ENCODE measurements at regions not wholly inside any gene's neighbourhood (a gene's known extent, or its start where the extent isn't known, plus 50 kb on each side); places are given as distances from the start of the nearest gene placed in this dataset.
A peak's percentile ranks its signal among the peaks of the same experiment; 100 is the strongest.

- DNase-seq: no peak
- Histone ChIP-seq H3K4me1 (ENCODE audit: control insufficient read depth, insufficient read depth, low read length) (no peaks in the 10 kb centered on the region), H3K27me3 (ENCODE audit: control insufficient read depth, insufficient read depth, low read length) (no peaks in the 10 kb centered on the region), H3K4me3 (ENCODE audit: low read length) (no peak overlapping the region), H3K27ac (ENCODE audit: low read length) (no peak overlapping the region), H3K36me3 (ENCODE audit: control insufficient read depth, insufficient read depth, low read length) (no peaks in the 10 kb centered on the region), H3K9me3 (ENCODE audit: control insufficient read depth, low read depth, low read length) (no peaks in the 10 kb centered on the region)
Observed at GRCh38 chr2:51813247-51813646, 781.3 kb upstream of the NRXN1 start.

DNA sequence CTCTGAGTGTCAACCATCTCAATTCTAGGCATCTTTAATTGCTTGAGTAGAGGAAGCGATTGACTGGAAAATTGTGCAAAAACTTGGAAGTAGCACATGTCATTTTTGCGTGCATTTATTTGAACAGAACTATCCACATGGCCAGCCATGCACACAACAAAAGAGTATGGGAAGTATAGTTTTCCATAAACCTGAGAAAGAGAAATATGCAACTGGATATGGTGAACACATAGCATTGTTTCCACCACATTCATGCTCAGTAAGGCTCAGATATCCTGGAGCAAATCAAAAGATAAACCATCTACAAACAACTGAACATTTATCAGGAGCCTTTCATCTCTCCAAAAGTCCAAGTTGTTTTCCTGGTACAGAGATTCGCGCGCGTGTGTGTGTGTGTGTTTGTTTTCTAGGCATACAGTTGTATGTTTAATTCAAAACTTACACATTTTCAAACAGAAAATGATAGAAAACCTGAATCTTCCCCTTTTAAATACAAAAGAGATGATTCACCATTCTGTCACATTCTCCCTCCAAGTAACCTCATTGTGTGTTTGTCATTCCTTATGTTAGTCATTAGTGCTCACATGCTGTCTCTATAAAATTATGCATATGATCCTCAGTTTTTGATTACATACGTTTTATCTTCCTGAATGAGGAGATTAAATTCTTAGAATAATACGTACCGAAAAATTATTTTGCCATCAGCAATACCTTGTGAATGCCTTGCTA is 780.4 kb upstream of the NRXN1 start:
- H3K4me3 ChIP-seq (ENCODE audit: low read length): no peak overlapping the region
- H3K27ac ChIP-seq (ENCODE audit: low read length): no peak overlapping the region
- H3K36me3 ChIP-seq (ENCODE audit: control insufficient read depth, insufficient read depth, low read length): no peaks in the 10 kb centered on the region
- DNase-seq: no peak
- H3K27me3 ChIP-seq (ENCODE audit: control insufficient read depth, insufficient read depth, low read length): no peaks in the 10 kb centered on the region
- 100% methylated on average over 3 of the region's 9 CpGs for WGBS (ENCODE audit: insufficient coverage, low lambda C conversion rate)
- no peaks in the 10 kb centered on the region for H3K4me1 ChIP-seq (ENCODE audit: control insufficient read depth, insufficient read depth, low read length)
- no peaks in the 10 kb centered on the region for H3K9me3 ChIP-seq (ENCODE audit: control insufficient read depth, low read depth, low read length)

DNA sequence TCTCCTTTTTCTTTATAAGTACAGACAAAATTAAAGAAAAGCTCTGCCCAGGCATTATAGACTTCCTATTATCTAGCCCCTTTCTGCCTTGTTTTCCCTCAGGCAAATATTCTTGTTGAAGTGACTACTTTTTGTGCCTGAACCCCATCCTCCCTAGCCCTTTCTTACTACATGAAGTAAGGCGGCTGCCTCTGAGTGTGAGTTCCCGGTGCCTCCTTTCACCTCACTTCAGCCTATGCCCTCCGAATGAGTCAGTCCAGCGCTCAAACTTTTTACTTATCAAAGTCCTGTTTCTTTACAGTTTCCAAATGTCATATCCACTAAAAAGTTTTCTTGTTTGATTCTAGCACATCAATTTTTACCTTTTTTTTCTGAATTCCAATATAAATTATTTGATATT is 778.3 kb upstream of the NRXN1 start:
- Histone ChIP-seq H3K36me3 (ENCODE audit: control insufficient read depth, insufficient read depth, low read length) (no peaks in the 10 kb centered on the region), H3K9me3 (ENCODE audit: control insufficient read depth, low read depth, low read length) (no peaks in the 10 kb centered on the region), H3K4me1 (ENCODE audit: control insufficient read depth, insufficient read depth, low read length) (no peaks in the 10 kb centered on the region), H3K27ac (ENCODE audit: low read length) (no peak overlapping the region), H3K4me3 (ENCODE audit: low read length) (no peak overlapping the region), H3K27me3 (ENCODE audit: control insufficient read depth, insufficient read depth, low read length) (no peaks in the 10 kb centered on the region)
- 96% methylated on average over 4 of the region's 4 CpGs for WGBS (ENCODE audit: insufficient coverage, low lambda C conversion rate)
- DNase-seq: no peak

GRCh38 chr2:51807229-51807628 is 775.3 kb upstream of the NRXN1 start:
- Histone ChIP-seq H3K4me3 (ENCODE audit: low read length) (no peak overlapping the region), H3K36me3 (ENCODE audit: control insufficient read depth, insufficient read depth, low read length) (no peaks in the 10 kb centered on the region), H3K27me3 (ENCODE audit: control insufficient read depth, insufficient read depth, low read length) (no peaks in the 10 kb centered on the region), H3K27ac (ENCODE audit: low read length) (no peak overlapping the region), H3K9me3 (ENCODE audit: control insufficient read depth, low read depth, low read length) (no peaks in the 10 kb centered on the region), H3K4me1 (ENCODE audit: control insufficient read depth, insufficient read depth, low read length) (no peaks in the 10 kb centered on the region)
- no peak for DNase-seq
- no CpG with 5 or more reads among the region's 4 CpGs for WGBS (ENCODE audit: insufficient coverage, low lambda C conversion rate)

DNA sequence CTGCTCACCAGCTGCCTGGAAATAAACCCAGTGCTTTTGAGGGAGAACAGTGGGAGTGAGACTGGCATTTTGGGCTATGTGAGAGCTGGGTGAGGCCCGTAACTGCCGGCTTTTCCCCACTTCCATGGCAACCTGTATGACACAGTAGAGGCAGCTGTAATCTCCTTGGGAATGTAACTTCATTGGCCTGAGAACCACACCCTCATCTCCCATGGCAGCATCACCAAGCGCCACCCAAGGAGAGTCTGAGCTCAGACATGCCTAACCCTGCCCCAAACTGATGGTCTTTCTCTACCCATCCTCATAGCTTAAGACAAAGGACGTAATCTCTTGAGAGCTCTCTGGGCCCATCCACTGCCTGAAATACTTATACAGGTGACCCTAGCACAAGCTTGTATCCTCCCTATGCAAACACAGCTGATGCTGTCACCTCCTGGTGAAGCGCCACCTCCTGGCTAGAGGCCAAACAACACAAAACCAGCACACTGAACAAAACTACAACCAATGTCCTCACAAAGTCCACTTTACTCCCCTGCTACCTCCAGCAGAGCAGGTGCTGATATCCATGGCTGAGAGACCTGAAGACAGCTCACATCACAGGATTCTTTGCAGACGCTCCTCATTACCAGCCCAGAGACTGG is 763.4 kb upstream of the NRXN1 start:
- Histone ChIP-seq H3K4me3 (ENCODE audit: low read length) (no peak overlapping the region), H3K27ac (ENCODE audit: low read length) (no peak overlapping the region), H3K9me3 (ENCODE audit: control insufficient read depth, low read depth, low read length) (no peaks in the 10 kb centered on the region), H3K36me3 (ENCODE audit: control insufficient read depth, insufficient read depth, low read length) (no peaks in the 10 kb centered on the region), H3K27me3 (ENCODE audit: control insufficient read depth, insufficient read depth, low read length) (no peaks in the 10 kb centered on the region), H3K4me1 (ENCODE audit: control insufficient read depth, insufficient read depth, low read length) (no peaks in the 10 kb centered on the region)
- DNase-seq: peak in 1 of 2 donors; percentile 2
- WGBS (ENCODE audit: insufficient coverage, low lambda C conversion rate): no CpG with 5 or more reads among the region's 6 CpGs

DNA sequence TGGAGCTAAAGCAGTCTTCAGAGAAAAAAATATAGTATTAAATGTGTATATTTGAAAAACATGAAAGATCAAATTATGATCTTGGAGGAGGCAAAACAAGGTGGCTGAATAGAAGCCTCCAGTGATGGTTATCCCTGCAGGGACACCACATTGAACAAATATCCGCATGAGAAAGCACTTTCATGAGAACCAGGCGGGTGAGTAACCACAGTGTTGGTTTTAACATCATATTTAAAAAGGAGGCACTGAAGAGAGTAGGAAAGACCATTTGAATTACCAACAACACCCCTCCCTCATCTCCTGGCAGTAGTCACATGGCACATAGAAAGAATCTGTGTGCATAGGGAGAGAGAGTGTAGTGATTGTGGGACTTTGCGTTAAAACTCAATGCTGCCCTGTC is 759.6 kb upstream of the NRXN1 start:
- Histone ChIP-seq H3K36me3 (ENCODE audit: control insufficient read depth, insufficient read depth, low read length) (no peaks in the 10 kb centered on the region), H3K4me3 (ENCODE audit: low read length) (no peak overlapping the region), H3K9me3 (ENCODE audit: control insufficient read depth, low read depth, low read length) (no peaks in the 10 kb centered on the region), H3K4me1 (ENCODE audit: control insufficient read depth, insufficient read depth, low read length) (no peaks in the 10 kb centered on the region), H3K27me3 (ENCODE audit: control insufficient read depth, insufficient read depth, low read length) (no peaks in the 10 kb centered on the region), H3K27ac (ENCODE audit: low read length) (no peak overlapping the region)
- no CpG with 5 or more reads among the region's 3 CpGs for WGBS (ENCODE audit: insufficient coverage, low lambda C conversion rate)
- DNase-seq: no peak

GRCh38 chr2:51790854-51791253 is 758.9 kb upstream of the NRXN1 start:
- Histone ChIP-seq H3K9me3 (ENCODE audit: control insufficient read depth, low read depth, low read length) (no peaks in the 10 kb centered on the region), H3K4me3 (ENCODE audit: low read length) (no peak overlapping the region), H3K36me3 (ENCODE audit: control insufficient read depth, insufficient read depth, low read length) (no peaks in the 10 kb centered on the region), H3K27ac (ENCODE audit: low read length) (no peak overlapping the region), H3K27me3 (ENCODE audit: control insufficient read depth, insufficient read depth, low read length) (no peaks in the 10 kb centered on the region), H3K4me1 (ENCODE audit: control insufficient read depth, insufficient read depth, low read length) (no peaks in the 10 kb centered on the region)
- no peak for DNase-seq
- WGBS (ENCODE audit: insufficient coverage, low lambda C conversion rate): no CpG with 5 or more reads among the region's 2 CpGs

- H3K27ac ChIP-seq (ENCODE audit: low read length): no peak overlapping the region
- H3K4me3 ChIP-seq (ENCODE audit: low read length): no peak overlapping the region
- H3K9me3 ChIP-seq (ENCODE audit: control insufficient read depth, low read depth, low read length): no peaks in the 10 kb centered on the region
- DNase-seq: no peak
- 67% methylated on average over 1 of the region's 2 CpGs for WGBS (ENCODE audit: insufficient coverage, low lambda C conversion rate)
- H3K4me1 ChIP-seq (ENCODE audit: control insufficient read depth, insufficient read depth, low read length): no peaks in the 10 kb centered on the region
- H3K36me3 ChIP-seq (ENCODE audit: control insufficient read depth, insufficient read depth, low read length): no peaks in the 10 kb centered on the region
- H3K27me3 ChIP-seq (ENCODE audit: control insufficient read depth, insufficient read depth, low read length): no peaks in the 10 kb centered on the region
Observed at GRCh38 chr2:51789918-51790317, 758.0 kb upstream of the NRXN1 start.

GRCh38 chr2:51782921-51783765 is 751.2 kb upstream of the NRXN1 start:
- no peaks in the 10 kb centered on the region for H3K27me3 ChIP-seq (ENCODE audit: control insufficient read depth, insufficient read depth, low read length)
- peaks cover 6% of the 10 kb centered on the region for H3K9me3 ChIP-seq (ENCODE audit: control insufficient read depth, low read depth, low read length)
- DNase-seq: no peak
- H3K27ac ChIP-seq (ENCODE audit: low read length): no peak overlapping the region
- H3K36me3 ChIP-seq (ENCODE audit: control insufficient read depth, insufficient read depth, low read length): no peaks in the 10 kb centered on the region
- H3K4me1 ChIP-seq (ENCODE audit: control insufficient read depth, insufficient read depth, low read length): no peaks in the 10 kb centered on the region
- WGBS (ENCODE audit: insufficient coverage, low lambda C conversion rate): 60% methylated on average over 1 of the region's 6 CpGs
- H3K4me3 ChIP-seq (ENCODE audit: low read length): no peak overlapping the region

DNA sequence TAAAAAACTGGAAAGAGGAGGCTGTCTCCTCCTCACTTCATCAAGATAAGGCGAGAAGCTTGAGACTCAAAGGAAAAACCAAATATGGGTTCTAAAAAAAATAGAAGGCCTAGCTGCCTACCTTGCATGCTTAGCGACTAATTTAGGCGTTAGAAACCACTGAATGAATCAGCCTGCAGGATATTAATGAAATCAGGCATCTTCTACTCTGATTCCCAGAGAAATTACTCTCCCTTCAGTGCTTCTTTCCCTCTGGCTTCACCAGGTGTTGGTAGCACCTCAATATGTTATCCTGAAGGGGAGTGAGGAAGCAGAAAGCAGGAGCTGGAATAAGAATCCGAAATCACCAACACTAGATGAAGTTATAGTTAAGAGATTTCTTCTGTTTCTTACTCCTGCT is 749.8 kb upstream of the NRXN1 start:
- WGBS (ENCODE audit: insufficient coverage, low lambda C conversion rate): 93% methylated on average over 3 of the region's 4 CpGs
- no peaks in the 10 kb centered on the region for H3K36me3 ChIP-seq (ENCODE audit: control insufficient read depth, insufficient read depth, low read length)
- no peaks in the 10 kb centered on the region for H3K4me1 ChIP-seq (ENCODE audit: control insufficient read depth, insufficient read depth, low read length)
- peaks cover 6% of the 10 kb centered on the region for H3K9me3 ChIP-seq (ENCODE audit: control insufficient read depth, low read depth, low read length)
- no peaks in the 10 kb centered on the region for H3K27me3 ChIP-seq (ENCODE audit: control insufficient read depth, insufficient read depth, low read length)
- no peak for DNase-seq
- no peak overlapping the region for H3K27ac ChIP-seq (ENCODE audit: low read length)
- no peak overlapping the region for H3K4me3 ChIP-seq (ENCODE audit: low read length)

All from large intestine (tissue), 3 donors.